GM12873 (cell line): ENCODE measurements at regions not wholly inside any gene's neighbourhood (a gene's known extent, or its start where the extent isn't known, plus 50 kb on each side); places are given as distances from the start of the nearest gene placed in this dataset.

Experiments used
- CTCF ChIP-seq: IDR thresholded peaks from 2 replicates; pipeline ENCODE4 v1.5.1; 2012; ENCODE audit warnings: low read depth, mild to moderate bottlenecking, moderate library complexity, low read length, control low read depth; ENCODE audit not compliant: insufficient read depth; ENCODE audit errors: missing control alignments

- no peak for TF ChIP-seq CTCF
Measured at GRCh38 chr5:67879620-67880510, 335.7 kb upstream of the PIK3R1 start.

- TF ChIP-seq CTCF, result no peak
Measured at GRCh38 chr5:67878933-67879332, 336.6 kb upstream of the PIK3R1 start.

GRCh38 chr5:67876371-67876770, 339.2 kb upstream of the PIK3R1 start:
- no peak for TF ChIP-seq CTCF

- TF ChIP-seq CTCF, result no peak
Measured at GRCh38 chr5:67875601-67876000, 340.0 kb upstream of the PIK3R1 start.

GRCh38 chr5:67873935-67874334, 341.6 kb upstream of the PIK3R1 start:
- TF ChIP-seq CTCF, result no peak

- no peak for TF ChIP-seq CTCF
Measured at GRCh38 chr5:67870662-67871061, 344.9 kb upstream of the PIK3R1 start.

GRCh38 chr5:67858471-67859031, 357.0 kb upstream of the PIK3R1 start:
- TF ChIP-seq CTCF, result no peak
